ENCODE measurements at regions not wholly inside any gene's neighbourhood (a gene's known extent, or its start where the extent isn't known, plus 50 kb on each side); places are given as distances from the start of the nearest gene placed in this dataset.

DNA sequence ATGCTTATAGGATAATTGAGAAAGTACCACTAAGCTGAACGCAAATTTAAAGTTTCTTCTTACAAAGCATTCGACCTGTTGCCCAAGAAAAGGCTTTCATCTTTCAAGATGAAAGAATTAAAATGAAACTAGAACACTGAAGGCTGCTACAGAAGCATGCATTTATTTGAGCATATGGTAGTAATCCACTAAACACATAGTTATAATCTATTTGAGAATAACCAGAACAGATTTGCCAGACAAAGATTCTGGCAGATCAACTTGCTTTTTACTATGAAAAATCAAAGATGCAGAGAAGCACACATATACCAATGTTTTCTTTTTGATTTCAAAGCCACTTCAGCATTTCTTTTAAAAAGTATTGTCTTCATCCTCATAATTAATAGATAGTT, 412.2 kb downstream of the UTRN start:
- DNase-seq, result no peak

DNA sequence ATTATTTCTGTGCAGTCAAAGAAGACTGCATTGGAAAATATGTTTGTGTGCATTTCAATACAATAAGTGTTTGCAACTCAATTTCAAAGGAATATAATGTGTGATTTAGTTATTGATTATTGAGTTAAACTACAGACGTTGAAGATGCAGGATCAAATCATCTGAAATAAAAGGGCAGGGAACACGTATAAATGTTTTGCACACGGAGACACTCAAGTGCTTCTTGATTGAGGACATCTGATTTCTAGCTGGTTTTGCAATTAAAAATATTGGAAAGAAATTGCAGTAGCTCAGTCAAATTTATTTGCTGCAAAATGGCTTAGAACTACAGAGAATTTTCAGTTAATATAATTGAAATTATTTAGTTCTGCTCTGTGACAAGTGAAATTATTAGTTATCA, 412.7 kb downstream of the UTRN start:
- no peak for DNase-seq

DNA sequence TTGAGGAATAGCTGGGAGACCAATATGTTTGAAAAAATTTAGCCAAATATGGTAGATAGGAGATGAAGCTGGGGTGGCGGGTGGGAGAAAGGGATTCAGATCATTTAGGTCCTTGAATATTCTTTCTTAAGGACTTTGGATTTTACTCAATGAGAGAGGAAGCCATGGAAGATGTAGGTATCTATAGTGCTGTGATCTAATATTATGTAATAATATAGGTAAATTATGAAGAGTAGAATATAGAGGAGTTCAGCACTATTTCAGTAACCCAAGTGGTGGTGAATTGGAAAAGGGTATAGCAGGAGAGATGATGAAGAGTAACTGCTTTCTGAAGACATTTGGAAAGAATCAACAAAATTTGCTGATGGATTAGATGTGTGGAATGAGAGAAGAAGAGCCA, 417.6 kb downstream of the UTRN start:
- DNase-seq, result no peak

DNA sequence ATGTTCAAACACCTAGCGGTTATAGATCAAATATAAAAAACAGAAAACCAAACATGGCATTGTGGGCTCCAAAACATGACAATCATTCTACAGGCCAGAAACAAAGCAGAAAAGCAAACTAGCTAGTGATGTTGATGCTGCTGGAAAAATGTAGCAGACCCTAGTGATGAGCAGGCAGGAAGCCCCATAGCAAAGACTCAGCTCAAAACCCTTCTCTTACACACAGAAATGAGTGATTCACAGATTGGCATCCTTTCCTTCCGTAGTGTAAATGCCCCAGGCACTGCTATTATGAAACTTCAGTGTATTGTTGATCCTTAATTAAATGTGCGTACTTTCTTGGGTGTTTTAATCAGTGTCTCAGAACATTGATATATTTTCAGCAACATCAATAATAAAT, 425.1 kb downstream of the UTRN start:
- DNase-seq, result no peak

DNA sequence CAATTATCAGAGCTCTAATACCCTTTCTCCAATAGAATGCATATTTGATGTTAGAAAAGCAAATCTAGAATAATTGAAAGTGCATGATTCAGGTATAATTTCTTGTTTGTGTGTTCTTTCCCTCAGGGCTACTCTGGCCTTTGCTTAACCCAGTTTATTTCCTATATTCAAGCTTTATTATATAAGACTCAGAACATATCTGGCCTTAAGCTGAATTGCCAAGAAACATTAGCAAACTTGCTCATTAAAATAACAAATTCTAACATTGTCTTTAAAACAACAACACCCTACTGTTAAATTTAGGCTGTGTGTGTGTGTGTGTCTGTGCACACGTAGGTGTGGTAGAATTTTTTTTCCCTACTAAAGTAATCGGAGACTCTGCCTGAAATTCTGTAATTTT, 426.5 kb downstream of the UTRN start:
- no peak for DNase-seq

DNA sequence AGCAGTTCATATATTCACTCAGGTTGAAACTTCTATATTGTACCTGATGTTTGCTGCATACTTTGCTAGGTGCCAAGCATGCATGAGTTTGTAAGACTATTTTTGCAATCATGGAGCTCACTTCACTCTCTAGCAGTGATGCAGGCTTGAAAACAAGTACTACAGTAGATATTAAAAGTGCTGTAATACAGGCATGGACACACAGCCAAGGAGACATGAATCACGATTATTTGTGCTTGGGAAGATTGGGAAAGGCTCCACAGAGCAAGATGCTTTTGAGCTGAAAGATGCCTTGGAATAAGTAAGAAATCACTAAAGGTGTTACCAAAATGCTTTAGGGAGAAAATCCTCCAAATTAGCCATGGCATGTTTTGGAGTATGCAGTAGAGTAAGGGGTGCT, 427.4 kb downstream of the UTRN start:
- DNase-seq, result no peak

DNA sequence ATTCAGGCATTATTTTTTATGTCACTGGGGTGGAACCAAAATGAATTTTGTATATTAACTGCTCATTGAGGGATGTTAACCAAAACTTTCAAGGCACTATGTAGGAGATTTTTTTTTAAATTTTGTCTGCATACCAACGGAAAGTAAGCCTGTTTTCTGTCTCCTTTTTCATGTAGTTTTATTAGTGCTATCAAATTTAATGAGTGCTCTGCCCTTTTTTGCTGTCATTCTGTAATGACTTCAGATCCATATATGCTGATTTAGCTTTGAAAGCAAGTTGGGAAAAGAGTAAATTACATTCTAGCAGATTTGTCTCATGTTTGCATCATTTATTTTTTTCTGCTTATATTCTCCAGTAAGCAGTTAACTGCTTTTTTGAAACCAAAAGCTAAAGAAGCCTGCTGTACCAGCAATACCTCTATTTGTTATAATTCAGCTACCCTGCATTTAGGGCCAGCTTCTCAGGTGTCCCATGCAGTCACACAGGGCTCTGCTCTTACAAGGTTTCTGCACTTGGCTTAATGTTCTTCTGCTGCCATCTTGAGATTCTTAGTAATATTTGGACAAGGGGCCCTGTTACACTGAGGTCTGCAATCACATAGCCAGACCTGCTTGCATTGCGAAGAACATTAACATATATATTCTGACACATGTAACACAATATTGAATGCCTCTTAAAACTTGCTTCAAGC, 429.0 kb downstream of the UTRN start:
- no peak for DNase-seq

DNA sequence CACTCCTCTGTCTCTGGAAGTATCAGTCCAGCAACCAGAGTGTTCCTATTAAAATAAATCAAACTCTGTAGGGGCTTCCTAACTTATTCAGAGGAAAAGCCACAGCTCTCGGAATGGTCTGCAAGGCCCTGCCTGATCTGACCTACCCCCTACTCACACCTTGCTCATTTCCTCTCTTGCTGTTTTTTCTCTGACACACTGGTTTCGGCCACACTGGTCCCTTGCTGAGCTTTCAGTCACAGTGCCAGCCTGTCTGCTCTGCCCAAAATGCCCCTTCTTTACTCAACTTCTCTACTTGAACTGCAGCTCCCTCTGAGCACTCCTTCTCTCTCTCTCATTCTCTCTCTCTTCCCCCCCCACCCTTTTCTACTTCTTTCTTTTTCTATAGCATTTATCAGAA, 430.2 kb downstream of the UTRN start:
- no peak for DNase-seq

DNA sequence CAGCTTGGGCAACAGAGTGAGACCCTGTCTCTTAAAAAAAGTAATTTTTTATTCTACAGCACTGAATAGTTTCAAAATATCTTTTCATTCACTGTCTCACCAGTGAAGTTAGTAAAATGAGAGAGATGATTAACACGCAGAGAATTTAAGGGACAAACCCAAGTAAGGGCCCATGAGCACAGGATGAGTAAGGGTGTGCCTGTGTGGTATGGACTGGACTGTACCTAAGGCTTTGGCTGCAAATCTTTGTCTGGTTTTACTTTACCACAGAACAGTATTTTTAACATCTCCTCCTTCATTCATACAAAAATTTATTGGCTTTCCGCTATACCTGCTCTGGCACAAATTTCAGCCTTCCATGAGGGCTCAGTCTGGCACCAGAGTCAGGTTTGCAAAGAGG, 433.3 kb downstream of the UTRN start:
- DNase-seq, result no peak

DNA sequence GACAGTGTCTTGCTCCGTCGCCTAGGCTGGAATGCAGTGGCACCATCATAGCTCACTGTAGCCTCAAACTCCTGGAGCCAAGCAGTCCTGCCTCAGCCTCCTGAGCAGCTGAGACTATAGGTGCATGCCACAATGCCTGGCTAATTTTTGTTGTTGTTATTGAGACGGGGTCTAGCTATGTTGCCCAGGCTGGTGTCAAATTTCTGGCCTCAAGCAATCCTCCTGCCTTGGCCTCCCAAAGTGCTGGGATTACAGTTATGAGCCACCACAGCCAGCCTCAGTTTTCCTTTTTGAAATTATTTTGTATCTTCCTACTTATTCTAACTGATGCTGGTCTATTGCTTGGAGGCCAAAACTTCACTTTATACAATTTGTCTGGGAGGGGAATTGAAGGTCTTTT, 436.1 kb downstream of the UTRN start:
- no peak for DNase-seq

DNA sequence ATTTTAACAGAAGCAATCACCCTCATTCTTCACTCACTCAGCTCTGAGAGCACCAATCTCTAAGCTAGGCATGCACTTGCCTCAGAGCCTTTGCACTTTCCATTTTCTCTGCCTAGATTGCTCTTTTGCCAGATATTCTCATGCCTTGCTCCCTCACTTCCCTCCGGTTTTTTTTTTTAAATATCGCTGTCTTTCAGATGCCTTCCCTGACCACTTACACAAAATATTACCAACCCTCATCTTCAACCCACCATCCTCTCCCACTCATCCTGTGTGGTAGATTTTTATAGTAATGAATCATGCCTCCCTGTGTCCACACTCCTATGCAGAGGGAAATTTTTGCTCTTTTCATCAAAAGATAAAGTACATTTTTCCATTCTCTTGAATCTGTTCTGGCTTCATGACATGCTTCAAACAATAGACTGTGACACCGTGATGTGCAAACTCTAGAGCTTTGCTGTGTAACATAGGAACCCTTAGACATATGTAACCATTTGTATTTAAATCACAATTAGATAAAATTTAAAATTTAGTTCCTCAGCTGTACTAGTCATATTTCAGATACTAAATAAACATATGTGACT, 437.1 kb downstream of the UTRN start:
- DNase-seq, result no peak

DNA sequence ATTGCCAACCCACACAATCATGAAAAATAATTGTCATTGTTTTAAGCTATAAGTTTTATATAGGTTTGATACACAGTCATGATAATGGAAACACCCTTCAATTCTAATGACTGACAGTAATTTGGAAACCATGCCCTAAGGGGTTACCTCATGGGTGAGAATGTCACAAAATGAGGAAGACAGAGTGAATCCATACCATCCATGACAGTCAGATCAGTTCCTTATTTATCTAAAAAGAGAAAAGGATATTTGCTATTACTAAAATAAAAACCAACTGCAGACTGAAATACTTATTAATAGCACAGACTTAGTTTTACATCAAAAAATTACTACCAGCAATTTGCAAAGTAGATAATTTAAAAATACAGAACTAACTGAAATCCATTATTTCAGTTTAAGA, 437.8 kb downstream of the UTRN start:
- no peak for DNase-seq

DNA sequence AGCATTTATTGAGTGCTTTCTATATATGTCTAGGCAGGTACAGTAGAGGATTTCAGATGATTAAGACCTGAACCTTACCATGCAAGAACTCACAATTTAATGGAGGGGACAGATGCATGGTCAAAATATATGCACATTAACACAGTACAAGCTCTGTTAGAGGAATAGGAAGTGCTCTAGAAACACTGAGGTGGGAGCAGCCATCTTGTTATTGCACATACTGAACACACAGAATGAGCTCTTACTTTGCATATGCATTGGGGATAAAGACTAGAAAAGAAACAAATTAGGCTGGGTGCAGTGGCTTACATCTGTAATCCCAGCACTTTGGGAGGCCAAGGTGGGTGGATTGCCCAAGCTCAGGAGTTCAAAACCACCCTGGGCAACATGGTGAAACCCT, 438.3 kb downstream of the UTRN start:
- DNase-seq, result no peak

DNA sequence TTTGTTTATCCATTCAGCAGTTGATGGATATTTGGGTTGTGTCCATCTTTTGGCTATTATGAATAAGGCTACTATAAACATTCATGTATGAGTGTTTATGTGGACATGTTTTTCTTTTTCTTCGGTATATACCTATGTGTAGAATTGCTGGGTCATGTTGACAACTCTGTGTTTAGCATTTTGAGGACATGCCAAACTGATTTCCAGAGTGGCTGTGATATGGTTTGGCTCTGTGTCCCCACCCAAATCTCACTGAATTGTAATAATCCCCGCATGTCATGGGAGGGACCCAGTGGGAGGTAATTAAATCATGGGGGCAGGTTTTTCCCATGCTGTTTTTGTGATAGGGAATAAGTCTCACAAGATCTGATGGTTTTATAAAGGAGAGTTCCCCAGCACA, 439.7 kb downstream of the UTRN start:
- DNase-seq, result no peak

DNA sequence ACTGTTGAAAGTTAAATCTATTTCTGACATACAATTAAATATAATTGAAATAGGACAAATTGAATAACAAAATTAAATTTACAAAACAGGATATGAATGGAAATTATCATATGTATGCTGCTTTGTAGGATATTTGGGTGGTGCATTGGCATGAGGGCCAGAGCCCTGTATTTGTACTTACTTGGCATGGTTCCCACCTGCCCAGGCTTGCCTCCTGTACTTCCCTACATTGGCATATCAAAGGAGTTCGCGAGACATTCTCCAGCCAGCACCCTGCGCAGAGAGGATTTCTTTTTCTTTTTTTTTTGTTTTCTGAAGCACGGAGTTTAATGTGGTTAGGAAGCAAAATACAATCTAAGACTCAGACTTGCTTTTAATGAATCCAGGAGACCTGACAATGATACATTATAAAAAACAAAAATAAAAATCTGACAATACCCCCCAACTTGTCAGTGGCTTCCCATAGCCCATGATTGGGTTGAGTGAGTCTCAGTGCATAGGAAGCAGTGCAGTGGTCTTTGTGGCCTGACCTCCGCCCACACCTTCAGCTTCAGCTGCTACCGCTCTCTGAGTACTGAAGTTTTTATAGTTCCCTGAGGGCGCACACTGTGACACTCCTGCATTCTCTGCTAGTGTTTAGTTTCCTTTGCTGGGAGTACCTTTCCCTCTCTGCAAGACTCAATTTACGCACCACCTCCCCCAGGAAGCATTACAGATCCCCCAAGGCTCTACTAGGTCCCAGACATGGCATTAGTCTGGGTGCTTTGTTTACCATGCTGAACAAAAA, 440.8 kb downstream of the UTRN start:
- peak; percentile 93 for DNase-seq

DNA sequence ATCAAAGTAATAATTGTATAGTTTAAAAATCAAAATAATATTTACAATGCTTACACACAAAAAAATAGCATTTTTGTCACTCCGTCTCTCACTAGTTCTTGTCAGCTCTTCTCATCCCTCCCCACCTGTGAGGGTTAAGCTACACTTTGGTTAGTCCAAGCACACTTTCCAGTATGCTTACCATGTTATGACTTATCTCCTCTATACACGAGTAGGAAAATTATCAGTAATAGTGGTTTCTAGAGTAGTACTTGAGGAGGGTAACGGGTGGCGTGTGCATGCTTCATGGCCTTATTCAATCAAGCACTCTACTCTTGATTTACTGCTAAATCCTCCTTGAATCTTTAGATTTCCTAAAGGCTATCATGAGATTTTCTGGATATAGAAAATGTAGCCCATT, 443.7 kb downstream of the UTRN start:
- DNase-seq, result no peak

DNA sequence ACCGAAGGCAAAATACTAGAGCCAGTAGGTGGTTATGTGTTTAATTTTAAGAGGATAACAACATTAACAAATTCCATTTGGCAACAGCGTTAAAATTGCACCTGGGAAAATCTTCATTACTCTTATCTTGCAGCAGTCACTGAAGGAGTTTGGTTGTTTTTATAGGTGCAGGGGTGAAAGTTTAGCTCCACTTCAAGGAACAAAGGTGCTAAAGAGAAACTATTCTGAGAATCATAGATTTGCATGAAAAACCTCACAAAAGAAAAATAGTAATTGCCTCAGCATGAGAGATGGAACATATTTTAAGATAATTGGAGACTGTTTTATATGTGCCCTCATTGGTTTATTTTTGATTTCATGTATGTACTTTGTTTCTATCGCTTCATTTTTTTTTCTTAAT, 444.4 kb downstream of the UTRN start:
- DNase-seq, result no peak

DNA sequence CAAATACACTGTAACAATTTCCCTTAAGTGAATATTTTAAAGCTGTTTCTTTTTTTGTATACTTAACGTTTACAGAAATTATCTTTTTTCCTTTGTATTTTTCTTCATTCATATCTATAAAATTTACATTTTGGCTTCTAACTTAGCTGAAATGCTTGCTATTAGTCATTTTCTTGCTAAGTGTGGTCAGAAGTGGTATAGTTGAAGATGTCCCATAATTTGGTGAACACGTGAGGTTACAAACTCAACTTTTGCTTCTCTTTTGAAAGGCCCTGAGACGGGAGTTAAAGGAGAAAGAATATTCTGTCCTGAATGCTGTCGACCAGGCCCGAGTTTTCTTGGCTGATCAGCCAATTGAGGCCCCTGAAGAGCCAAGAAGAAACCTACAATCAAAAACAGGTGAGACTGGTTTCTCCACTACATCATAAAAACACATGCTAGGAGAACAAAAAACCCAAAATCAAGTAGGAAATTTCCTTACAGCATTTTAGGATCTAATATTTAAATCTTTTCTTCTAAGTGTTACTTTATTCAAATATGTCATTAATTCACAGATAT, 445.0 kb downstream of the UTRN start:
- peak; percentile 69 for DNase-seq

DNA sequence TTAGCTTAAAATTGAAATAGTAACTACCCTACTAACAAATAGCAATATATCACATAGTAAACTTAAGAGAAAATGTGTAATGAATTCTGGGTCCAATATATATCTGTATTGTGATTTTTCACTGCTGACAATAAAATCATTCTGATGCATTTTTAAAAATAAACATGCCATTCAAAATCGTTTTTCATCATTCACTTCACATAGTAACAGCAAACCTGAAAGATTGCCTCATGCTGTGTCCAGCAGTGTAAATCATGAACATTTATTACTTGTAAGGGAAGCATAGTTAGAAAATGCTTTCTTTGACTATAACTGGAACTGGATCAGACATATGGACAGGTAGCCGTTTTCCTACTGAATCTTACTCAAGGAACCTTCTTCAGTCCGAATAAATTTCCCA, 446.1 kb downstream of the UTRN start:
- no peak for DNase-seq

DNA sequence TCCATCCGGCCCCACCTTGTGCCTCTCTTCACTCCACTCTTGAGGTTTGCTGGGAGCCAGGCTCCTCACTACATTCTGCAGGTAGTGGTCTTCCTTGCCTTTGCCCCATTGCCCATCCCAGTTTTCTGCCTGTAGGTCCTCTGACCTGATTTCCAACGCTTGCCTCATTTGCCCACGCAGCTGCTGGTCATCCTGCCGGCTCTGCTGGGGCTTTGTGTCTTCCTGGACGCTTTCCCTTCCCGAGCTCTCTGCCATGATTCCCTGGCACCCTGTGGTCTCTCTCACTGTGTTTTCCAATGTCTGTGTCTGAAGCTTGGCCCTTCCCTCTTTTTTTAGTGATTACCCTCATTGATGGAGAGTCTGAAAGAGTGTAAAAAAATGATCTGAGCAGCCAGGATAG, 451.6 kb downstream of the UTRN start:
- DNase-seq, result no peak

DNA sequence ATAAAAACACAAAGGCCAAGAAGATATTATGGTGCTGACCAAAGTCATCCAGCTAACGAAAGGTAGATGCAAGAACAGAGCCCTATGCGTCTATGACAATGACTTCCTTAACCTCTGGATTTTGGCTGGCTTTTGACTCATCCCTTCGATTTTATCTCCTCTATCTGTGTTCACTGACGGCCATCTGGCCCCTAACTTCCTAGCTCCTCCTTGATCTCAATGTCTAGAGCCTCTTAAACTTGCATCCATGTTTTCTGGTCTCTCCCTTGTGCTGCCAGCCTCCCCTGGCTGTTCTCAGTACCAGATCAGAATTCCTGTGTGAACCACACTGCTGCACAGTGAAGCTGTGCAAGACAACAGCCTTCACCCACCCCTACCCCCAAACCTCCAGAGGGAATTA, 452.9 kb downstream of the UTRN start:
- peak; percentile 63 for DNase-seq

DNA sequence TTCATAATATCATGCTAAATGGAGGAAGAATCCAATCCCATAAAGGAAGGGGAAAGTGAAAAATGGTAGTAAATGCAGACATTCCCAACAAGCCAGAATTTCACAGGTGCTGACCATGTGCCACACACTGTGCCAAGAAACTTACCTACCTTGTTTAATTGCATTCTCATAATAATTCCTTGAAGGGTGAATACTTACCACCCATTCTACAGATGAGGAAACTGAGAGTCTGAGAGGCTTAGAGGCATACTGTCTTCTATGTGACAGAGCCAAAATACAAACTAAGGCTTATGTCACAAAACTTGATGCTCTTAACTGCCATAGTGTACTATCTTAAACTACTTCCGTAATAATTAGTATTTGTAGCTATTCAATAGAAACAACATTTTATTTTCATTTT, 454.7 kb downstream of the UTRN start:
- no peak for DNase-seq

DNA sequence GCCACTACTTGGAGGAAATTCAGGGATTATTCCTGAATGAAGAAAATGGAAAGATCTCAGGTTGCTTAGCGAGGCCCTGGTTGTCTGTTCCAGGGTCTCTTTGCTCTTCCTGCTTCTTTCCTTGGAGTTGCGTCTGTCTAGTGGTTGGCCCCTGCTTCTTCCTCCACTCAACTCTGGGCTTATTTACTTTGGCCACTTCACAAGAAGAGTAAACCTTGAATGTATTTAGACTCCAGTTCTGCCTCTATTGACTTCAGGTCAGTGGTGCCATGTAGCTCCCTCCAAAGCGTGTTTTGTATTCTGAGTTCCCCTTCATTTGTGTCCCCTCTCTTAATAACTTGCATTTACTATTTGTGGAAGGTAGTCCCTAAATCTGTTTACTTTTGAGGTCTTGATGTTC, 456.5 kb downstream of the UTRN start:
- DNase-seq, result no peak

DNA sequence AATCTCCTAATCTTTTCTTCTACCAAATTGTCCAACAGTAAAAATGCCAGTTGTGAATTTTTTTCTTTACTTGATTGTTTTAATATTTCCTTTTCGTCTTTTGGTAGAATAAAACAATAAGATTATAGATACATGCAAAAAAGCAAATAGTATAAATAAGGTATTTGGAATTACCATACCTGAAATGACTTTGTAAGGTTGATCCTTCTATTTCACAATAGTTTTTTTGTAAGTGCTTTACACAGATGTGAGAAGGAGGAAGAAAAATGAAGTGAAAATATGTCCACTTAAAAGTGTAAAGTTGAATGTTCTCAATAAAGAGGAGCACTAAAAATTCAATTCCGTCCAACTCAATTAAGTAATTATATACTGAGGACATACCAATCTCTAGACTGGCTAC, 457.6 kb downstream of the UTRN start:
- DNase-seq, result no peak

All from islet precursor cell (in vitro differentiated cells).